Panc1 (cell line): ENCODE measurements at regions not wholly inside any gene's neighbourhood (a gene's known extent, or its start where the extent isn't known, plus 50 kb on each side); places are given as distances from the start of the nearest gene placed in this dataset.

Source experiments
- ATAC-seq: fragments of 200-7000 bp; cut with Tn5 transposase; 2 replicates; pipeline ENCODE4 v1.9.1; 2020; ENCODE audit warnings: mild to moderate bottlenecking, moderate library complexity
- BruUV-seq: library from RNA; stranded (reverse); fragments of 400-500 nt; replicated peaks from 2 replicates; lab custom pipeline; 2021; lab: Mats Ljungman, UMichigan
- CTCF ChIA-PET: fragments of 300-600 bp; sonication (Branson Sonifier 250); formaldehyde crosslinking; loops from one replicate; lab custom pipeline; 2022; ENCODE audit warnings: antibody characterized with exemption; lab: Charles Lee
- POLR2A ChIA-PET: fragments of 300-600 bp; sonication (Branson Sonifier 250); formaldehyde crosslinking; loops from one replicate; lab custom pipeline; 2022; ENCODE audit warnings: antibody characterized with exemption; lab: Charles Lee
- DNase-seq: peaks from one replicate; pipeline ENCODE4 v3.0.0-alpha.2; 2010; ENCODE audit warnings: low read depth, low spot score
- H3K27ac ChIP-seq: 2 replicates; pipeline ENCODE4 v1.5.1; 2011; ENCODE audit warnings: mild to moderate bottlenecking, low read length, inconsistent platforms
- H3K27me3 ChIP-seq: fragments of 200-500 bp; sonication (Bioruptor generic); 2 replicates; pipeline ENCODE4 v1.6.0; 2014; ENCODE audit warnings: low read length, inconsistent platforms; ENCODE audit not compliant: control insufficient read depth, insufficient read depth
- H3K36me3 ChIP-seq: fragments of 200-500 bp; sonication (Bioruptor generic); 2 replicates; pipeline ENCODE4 v1.5.1; 2014; ENCODE audit warnings: inconsistent platforms, mild to moderate bottlenecking, low read length, moderate library complexity; ENCODE audit not compliant: control insufficient read depth, insufficient read depth
- H3K4me1 ChIP-seq: 2 replicates; pipeline ENCODE4 v1.5.1; 2011; ENCODE audit warnings: inconsistent platforms, mild to moderate bottlenecking, low read length, moderate library complexity; ENCODE audit not compliant: control insufficient read depth, insufficient read depth
- H3K4me3 ChIP-seq, 2 experiments: 2 replicates each; pipeline ENCODE4 v1.5.1; 2011 to 2012; ENCODE audit warnings: low read depth in 2 of 2, low read length in 2 of 2, mild to moderate bottlenecking in 2 of 2, inconsistent platforms in 1 of 2, moderate library complexity in 1 of 2
- H3K9me3 ChIP-seq: fragments of 200-500 bp; sonication (Bioruptor generic); 2 replicates; pipeline ENCODE4 v1.5.1; 2014; ENCODE audit warnings: low read depth, mild to moderate bottlenecking, inconsistent platforms, low read length, moderate library complexity; ENCODE audit not compliant: control insufficient read depth, insufficient read depth
- CTCF ChIP-seq: fragments of 450-650 bp; IDR thresholded peaks from 2 replicates; pipeline ENCODE4 v1.5.1; 2017; ENCODE audit warnings: mild to moderate bottlenecking
- POLR2AphosphoS5 ChIP-seq: IDR thresholded peaks from 2 replicates; pipeline ENCODE4 v1.6.1; 2012; ENCODE audit warnings: mild to moderate bottlenecking, low read depth, low read length, moderate library complexity
- REST ChIP-seq, 2 experiments: IDR thresholded peaks; 2 replicates each; pipeline ENCODE4 v1.6.1; 2011 to 2012; ENCODE audit warnings: low read depth in 2 of 2, control low read depth in 1 of 2, low read length in 1 of 2, mild to moderate bottlenecking in 1 of 2, moderate library complexity in 1 of 2; ENCODE audit not compliant: insufficient read depth in 1 of 2
- SIN3A ChIP-seq: IDR thresholded peaks from 2 replicates; pipeline ENCODE4 v1.6.1; 2012; ENCODE audit warnings: low read depth, mild to moderate bottlenecking, low read length, moderate library complexity, borderline replicate concordance; ENCODE audit not compliant: insufficient read depth
- TCF7L2 ChIP-seq: IDR thresholded peaks from 2 replicates; pipeline ENCODE4 v1.6.1; 2011; ENCODE audit warnings: mild to moderate bottlenecking, low read depth, low read length, inconsistent platforms
- in situ Hi-C: cut with HindIII; loops from 2 replicates; pipeline ENCODE4 v1.10.0; 2016; ENCODE audit warnings: low sequenced_read_pairs, low pct_unique_long_range_greater_than_20kb
- intact Hi-C: fragments of 100-400 bp; cut with micrococcal nuclease; formaldehyde crosslinking; loops from one replicate; pipeline ENCODE4 v1.10.0; 2022; ENCODE audit not compliant: unreplicated experiment

DNA sequence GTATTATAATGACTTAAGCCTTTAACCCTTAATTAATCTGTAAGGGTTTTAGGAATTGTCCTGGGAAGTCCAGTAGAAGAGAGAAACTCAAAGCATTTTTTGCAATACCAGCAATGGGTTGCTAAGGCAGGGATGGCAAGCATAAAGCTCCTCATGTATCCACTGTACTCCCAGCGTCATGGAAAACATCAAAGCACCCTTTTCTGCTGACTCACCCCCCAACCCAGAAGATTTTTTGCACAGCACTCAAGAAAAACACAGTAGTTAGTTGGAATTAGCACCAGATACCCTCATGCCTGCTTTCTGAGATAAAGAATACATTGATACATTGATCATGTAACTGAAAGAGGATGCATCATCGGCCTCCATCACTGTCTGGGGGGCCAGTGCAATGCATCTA lies 199.1 kb upstream of the CNOT2 start:
- ChIA-PET CTCF (no interaction called here), POLR2A (no interaction called here)
- BruUV-seq, result no TSS peak
- Histone ChIP-seq H3K4me1 (no peaks in the 10 kb centered on the region), H3K27me3 (no peaks in the 10 kb centered on the region), H3K27ac (no peak overlapping the region), H3K4me3 (no peak overlapping the region), H3K36me3 (no peaks in the 10 kb centered on the region), H3K9me3 (no peaks in the 10 kb centered on the region)
- DNase-seq (no peak), ATAC-seq (no peak)
- in situ Hi-C loops, result no loop called here
- TF ChIP-seq CTCF (no peak), SIN3A (no peak), POLR2AphosphoS5 (no peak), REST (IDR thresholded peaks at IDR 0.05; ENCODE audit: insufficient read depth in 1 of 2, low read depth in 2 of 2, low read length in 1 of 2) (no peak), TCF7L2 (no peak)
- intact Hi-C loops, result no loop called here

- DNase-seq, result no peak
- H3K4me3 ChIP-seq, result no peak overlapping the region
- BruUV-seq, result no TSS peak
- H3K27ac ChIP-seq, result no peak overlapping the region
- H3K9me3 ChIP-seq, result no peaks in the 10 kb centered on the region
- TF ChIP-seq POLR2AphosphoS5 (no peak), REST (IDR thresholded peaks at IDR 0.05; ENCODE audit: insufficient read depth in 1 of 2, low read depth in 2 of 2, low read length in 1 of 2) (no peak), CTCF (no peak), TCF7L2 (no peak), SIN3A (no peak)
- H3K27me3 ChIP-seq, result no peaks in the 10 kb centered on the region
- ChIA-PET CTCF (interaction anchor here (0.6 kb wide), 1 partner anchor 45 kb away, joined by 5 read pairs; no protein-coding TSS in a partner anchor), POLR2A (no interaction called here)
- in situ Hi-C loops (no loop called here), intact Hi-C loops (no loop called here)
- H3K4me1 ChIP-seq, result no peaks in the 10 kb centered on the region
- H3K36me3 ChIP-seq, result no peaks in the 10 kb centered on the region
- no peak for ATAC-seq
Measured at GRCh38 chr12:70045036-70045435, 198.2 kb upstream of the CNOT2 start.
